ENCODE measurements at regions not wholly inside any gene's neighbourhood (a gene's known extent, or its start where the extent isn't known, plus 50 kb on each side); places are given as distances from the start of the nearest gene placed in this dataset.

GRCh38 chr2:59041139-59041538 lies 800.0 kb upstream of the FANCL start:
- TF ChIP-seq, protein P1, sequence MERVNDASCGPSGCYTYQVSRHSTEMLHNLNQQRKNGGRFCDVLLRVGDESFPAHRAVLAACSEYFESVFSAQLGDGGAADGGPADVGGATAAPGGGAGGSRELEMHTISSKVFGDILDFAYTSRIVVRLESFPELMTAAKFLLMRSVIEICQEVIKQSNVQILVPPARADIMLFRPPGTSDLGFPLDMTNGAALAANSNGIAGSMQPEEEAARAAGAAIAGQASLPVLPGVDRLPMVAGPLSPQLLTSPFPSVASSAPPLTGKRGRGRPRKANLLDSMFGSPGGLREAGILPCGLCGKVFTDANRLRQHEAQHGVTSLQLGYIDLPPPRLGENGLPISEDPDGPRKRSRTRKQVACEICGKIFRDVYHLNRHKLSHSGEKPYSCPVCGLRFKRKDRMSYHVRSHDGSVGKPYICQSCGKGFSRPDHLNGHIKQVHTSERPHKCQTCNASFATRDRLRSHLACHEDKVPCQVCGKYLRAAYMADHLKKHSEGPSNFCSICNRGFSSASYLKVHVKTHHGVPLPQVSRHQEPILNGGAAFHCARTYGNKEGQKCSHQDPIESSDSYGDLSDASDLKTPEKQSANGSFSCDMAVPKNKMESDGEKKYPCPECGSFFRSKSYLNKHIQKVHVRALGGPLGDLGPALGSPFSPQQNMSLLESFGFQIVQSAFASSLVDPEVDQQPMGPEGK (CRISPR knock-in tag; IDR thresholded peaks at IDR 0.05; ENCODE audit: borderline replicate concordance) = no peak
- TF ChIP-seq ZNF70 (CRISPR knock-in tag; IDR thresholded peaks at IDR 0.05) (no peak), ZNF8 (CRISPR knock-in tag; IDR thresholded peaks at IDR 0.05) (no peak)
- TF ChIP-seq, protein P2, sequence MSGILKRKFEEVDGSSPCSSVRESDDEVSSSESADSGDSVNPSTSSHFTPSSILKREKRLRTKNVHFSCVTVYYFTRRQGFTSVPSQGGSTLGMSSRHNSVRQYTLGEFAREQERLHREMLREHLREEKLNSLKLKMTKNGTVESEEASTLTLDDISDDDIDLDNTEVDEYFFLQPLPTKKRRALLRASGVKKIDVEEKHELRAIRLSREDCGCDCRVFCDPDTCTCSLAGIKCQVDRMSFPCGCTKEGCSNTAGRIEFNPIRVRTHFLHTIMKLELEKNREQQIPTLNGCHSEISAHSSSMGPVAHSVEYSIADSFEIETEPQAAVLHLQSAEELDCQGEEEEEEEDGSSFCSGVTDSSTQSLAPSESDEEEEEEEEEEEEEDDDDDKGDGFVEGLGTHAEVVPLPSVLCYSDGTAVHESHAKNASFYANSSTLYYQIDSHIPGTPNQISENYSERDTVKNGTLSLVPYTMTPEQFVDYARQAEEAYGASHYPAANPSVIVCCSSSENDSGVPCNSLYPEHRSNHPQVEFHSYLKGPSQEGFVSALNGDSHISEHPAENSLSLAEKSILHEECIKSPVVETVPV (CRISPR knock-in tag; IDR thresholded peaks at IDR 0.05) = no peak
- ATAC-seq = no peak

- no peak for ATAC-seq
- TF ChIP-seq ZFP3 (CRISPR knock-in tag; IDR thresholded peaks at IDR 0.05) = no peak
- TF ChIP-seq GLIS3 (CRISPR knock-in tag; IDR thresholded peaks at IDR 0.05) = no peak
- 0 out of 2 replicates have a peak, but pooled peaks have one; percentile 48 for TF ChIP-seq CSDC2 (CRISPR knock-in tag; IDR thresholded peaks at IDR 0.05)
- TF ChIP-seq TOX (CRISPR knock-in tag; IDR thresholded peaks at IDR 0.05; ENCODE audit: borderline replicate concordance) = no peak
- peak; percentile 28; the same call in 1 of the 2 replicates for TF ChIP-seq SNAI2 (CRISPR knock-in tag; IDR thresholded peaks at IDR 0.05)
- TF ChIP-seq, protein P3, sequence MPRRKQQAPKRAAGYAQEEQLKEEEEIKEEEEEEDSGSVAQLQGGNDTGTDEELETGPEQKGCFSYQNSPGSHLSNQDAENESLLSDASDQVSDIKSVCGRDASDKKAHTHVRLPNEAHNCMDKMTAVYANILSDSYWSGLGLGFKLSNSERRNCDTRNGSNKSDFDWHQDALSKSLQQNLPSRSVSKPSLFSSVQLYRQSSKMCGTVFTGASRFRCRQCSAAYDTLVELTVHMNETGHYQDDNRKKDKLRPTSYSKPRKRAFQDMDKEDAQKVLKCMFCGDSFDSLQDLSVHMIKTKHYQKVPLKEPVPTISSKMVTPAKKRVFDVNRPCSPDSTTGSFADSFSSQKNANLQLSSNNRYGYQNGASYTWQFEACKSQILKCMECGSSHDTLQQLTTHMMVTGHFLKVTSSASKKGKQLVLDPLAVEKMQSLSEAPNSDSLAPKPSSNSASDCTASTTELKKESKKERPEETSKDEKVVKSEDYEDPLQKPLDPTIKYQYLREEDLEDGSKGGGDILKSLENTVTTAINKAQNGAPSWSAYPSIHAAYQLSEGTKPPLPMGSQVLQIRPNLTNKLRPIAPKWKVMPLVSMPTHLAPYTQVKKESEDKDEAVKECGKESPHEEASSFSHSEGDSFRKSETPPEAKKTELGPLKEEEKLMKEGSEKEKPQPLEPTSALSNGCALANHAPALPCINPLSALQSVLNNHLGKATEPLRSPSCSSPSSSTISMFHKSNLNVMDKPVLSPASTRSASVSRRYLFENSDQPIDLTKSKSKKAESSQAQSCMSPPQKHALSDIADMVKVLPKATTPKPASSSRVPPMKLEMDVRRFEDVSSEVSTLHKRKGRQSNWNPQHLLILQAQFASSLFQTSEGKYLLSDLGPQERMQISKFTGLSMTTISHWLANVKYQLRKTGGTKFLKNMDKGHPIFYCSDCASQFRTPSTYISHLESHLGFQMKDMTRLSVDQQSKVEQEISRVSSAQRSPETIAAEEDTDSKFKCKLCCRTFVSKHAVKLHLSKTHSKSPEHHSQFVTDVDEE (CRISPR knock-in tag; IDR thresholded peaks at IDR 0.05) = no peak
- TF ChIP-seq TCF4 (CRISPR knock-in tag; IDR thresholded peaks at IDR 0.05; ENCODE audit: borderline replicate concordance) = 0 out of 2 replicates have a peak, but pooled peaks have one; percentile 28
- no peak for TF ChIP-seq BACH2 (CRISPR knock-in tag; IDR thresholded peaks at IDR 0.05; ENCODE audit: borderline replicate concordance)
- TF ChIP-seq ISL1 (CRISPR knock-in tag; IDR thresholded peaks at IDR 0.05) = peak; percentile 86
- TF ChIP-seq ZNF565 (CRISPR knock-in tag; conservative IDR thresholded peaks at IDR 0.05; ENCODE audit: low read depth) = no peak
- no peak for TF ChIP-seq CREB5 (CRISPR knock-in tag; IDR thresholded peaks at IDR 0.05; ENCODE audit: low read depth)
- TF ChIP-seq ARNTL (CRISPR knock-in tag; IDR thresholded peaks at IDR 0.05; ENCODE audit: borderline replicate concordance, low read depth) = no peak
Observed at GRCh38 chr2:59034837-59035236, 793.7 kb upstream of the FANCL start.

GRCh38 chr2:59034106-59034505 lies 793.0 kb upstream of the FANCL start:
- ATAC-seq = no peak
- TF ChIP-seq ZNF565 (CRISPR knock-in tag; conservative IDR thresholded peaks at IDR 0.05; ENCODE audit: low read depth) = no peak
- no peak for TF ChIP-seq CREB5 (CRISPR knock-in tag; IDR thresholded peaks at IDR 0.05; ENCODE audit: low read depth)

DNA sequence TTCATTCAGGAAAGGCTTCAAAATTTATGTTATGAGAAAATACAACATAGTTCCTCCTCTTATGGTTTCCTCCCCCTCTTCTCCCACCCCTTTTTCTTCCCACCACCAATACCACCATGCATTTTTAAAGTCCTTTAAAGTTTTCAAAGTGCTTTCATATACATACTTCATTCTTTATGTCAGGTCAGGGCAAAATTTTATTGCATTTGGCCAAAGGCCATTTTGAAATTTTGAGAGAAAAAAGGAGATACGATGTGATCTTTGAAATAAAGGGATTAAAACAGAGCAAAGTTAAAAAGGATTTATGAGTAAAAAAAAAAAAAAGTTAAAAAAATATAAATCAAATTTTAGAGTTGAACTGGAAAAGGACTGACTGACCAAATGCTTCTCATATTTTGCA lies 792.5 kb upstream of the FANCL start:
- no peak for ATAC-seq
- TF ChIP-seq ZNF8 (CRISPR knock-in tag; IDR thresholded peaks at IDR 0.05) = no peak
- TF ChIP-seq ZNF70 (CRISPR knock-in tag; IDR thresholded peaks at IDR 0.05) = no peak

- ATAC-seq = no peak
- TF ChIP-seq PPARA (CRISPR knock-in tag; IDR thresholded peaks at IDR 0.05; ENCODE audit: borderline replicate concordance) (no peak), ZC3H10 (CRISPR knock-in tag; IDR thresholded peaks at IDR 0.05) (no peak), SNAI2 (CRISPR knock-in tag; IDR thresholded peaks at IDR 0.05) (no peak), TOX (CRISPR knock-in tag; IDR thresholded peaks at IDR 0.05; ENCODE audit: borderline replicate concordance) (no peak), ZFP3 (CRISPR knock-in tag; IDR thresholded peaks at IDR 0.05) (no peak), TCF4 (CRISPR knock-in tag; IDR thresholded peaks at IDR 0.05; ENCODE audit: borderline replicate concordance) (no peak), ZNF565 (CRISPR knock-in tag; conservative IDR thresholded peaks at IDR 0.05; ENCODE audit: low read depth) (no peak), BACH2 (CRISPR knock-in tag; IDR thresholded peaks at IDR 0.05; ENCODE audit: borderline replicate concordance) (no peak), RARB (CRISPR knock-in tag; IDR thresholded peaks at IDR 0.05) (no peak), OSR1 (CRISPR knock-in tag; IDR thresholded peaks at IDR 0.05) (no peak)
- TF ChIP-seq, protein P3 (CRISPR knock-in tag; IDR thresholded peaks at IDR 0.05) = no peak
- TF ChIP-seq, protein P2 (CRISPR knock-in tag; IDR thresholded peaks at IDR 0.05) = no peak
Observed at GRCh38 chr2:59032499-59032898, 791.4 kb upstream of the FANCL start.
